ENCODE measurements at regions not wholly inside any gene's neighbourhood (a gene's known extent, or its start where the extent isn't known, plus 50 kb on each side); places are given as distances from the start of the nearest gene placed in this dataset.
"Not testable (repeated sequence)": the region's sequence is repeated elsewhere in the genome, so short reads cannot be mapped to it uniquely, and the experiment has no call there.

GRCh38 chr6:140758169-140758877 is 1374.4 kb upstream of the GJE1 start:
- DNase-seq (ENCODE audit: low spot score), result no peak

- DNase-seq (ENCODE audit: low spot score), result no peak
Observed at GRCh38 chr6:140752234-140752633, 1377.8 kb upstream of the CITED2 start.

DNA sequence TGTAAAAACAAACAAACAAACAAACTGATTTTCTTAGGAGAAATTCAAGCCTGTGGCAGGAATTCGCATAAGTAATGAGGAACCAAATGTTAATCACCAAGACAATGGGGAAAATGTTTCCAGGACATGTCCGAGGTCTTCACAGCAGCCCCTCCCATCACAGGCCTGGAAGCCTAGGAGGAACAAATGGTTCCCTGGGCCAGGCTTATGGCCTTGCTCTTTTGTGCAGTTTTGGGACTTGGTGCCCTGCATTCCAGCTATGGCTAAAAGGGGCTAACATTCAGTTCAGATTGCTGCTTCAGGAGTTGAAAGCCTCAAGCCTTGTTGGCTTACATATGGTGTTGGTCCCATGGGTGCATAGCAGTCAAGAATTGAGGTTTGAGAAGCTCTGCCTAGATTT is 1372.7 kb upstream of the CITED2 start:
- DNase-seq (ENCODE audit: low spot score), result no peak

DNA sequence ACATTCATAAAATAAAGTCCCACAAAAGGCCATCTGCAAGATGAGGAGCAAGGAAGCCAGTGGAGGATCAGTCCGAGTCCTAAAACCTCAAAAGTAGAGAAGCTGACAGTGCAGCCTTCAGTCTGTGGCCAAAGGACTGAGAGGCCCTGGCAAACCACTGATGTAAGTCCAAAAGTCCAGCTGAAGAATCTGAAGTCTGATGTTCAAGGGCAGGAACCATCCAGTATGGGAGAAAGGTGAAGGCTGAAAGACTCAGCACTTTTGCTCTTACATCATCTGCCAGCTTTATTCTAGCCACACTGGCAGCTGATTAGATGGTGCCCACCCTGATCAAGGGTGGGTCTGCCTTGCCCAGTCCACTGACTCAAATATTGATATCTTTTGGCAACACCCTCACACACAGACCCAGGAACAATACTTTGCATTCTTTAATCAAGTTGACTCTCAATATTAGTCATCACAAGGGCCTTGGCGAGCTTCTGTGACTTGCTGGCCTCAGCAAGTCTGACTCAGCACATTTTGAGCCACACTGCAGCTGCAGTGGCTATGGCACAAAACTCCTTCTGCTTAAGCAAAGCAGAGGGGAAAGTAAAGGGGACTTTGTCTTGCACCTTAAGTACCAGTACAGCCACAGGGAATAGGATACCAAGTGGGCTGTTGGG is 1370.3 kb upstream of the CITED2 start:
- DNase-seq (ENCODE audit: low spot score), result no peak

DNA sequence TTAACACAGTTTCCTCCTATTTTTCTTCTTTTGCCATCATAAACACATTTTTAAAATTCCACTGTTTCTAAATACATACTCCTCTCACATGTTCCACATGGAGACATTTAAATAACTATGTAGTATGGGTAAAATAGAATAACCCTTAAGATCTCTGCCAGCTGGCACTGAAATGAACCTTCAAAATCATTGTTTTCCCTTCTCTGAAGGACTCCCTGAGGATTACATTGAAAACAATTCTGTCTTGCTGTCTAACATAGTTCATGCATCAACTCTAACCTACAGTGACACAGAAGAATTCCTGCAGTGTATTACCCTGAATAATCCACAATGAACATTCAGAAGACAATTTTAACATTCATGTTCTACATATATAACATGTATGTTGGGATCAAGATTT is 1361.8 kb upstream of the CITED2 start:
- no peak for DNase-seq (ENCODE audit: low spot score)

GRCh38 chr6:140732991-140733390 is 1358.5 kb upstream of the CITED2 start:
- no peak for DNase-seq (ENCODE audit: low spot score)

- no peak for DNase-seq (ENCODE audit: low spot score)
Observed at GRCh38 chr6:140732155-140732554, 1357.7 kb upstream of the CITED2 start.

- no peak for DNase-seq (ENCODE audit: low spot score)
Observed at GRCh38 chr6:140731741-140732140, 1357.3 kb upstream of the CITED2 start.

- no peak for DNase-seq (ENCODE audit: low spot score)
Observed at GRCh38 chr6:140729521-140729920, 1355.1 kb upstream of the CITED2 start.

- DNase-seq (ENCODE audit: low spot score), result no peak
Observed at GRCh38 chr6:140718021-140718420, 1343.6 kb upstream of the CITED2 start.

GRCh38 chr6:140713495-140713894 is 1339.0 kb upstream of the CITED2 start:
- DNase-seq (ENCODE audit: low spot score), result peak; percentile 8

DNA sequence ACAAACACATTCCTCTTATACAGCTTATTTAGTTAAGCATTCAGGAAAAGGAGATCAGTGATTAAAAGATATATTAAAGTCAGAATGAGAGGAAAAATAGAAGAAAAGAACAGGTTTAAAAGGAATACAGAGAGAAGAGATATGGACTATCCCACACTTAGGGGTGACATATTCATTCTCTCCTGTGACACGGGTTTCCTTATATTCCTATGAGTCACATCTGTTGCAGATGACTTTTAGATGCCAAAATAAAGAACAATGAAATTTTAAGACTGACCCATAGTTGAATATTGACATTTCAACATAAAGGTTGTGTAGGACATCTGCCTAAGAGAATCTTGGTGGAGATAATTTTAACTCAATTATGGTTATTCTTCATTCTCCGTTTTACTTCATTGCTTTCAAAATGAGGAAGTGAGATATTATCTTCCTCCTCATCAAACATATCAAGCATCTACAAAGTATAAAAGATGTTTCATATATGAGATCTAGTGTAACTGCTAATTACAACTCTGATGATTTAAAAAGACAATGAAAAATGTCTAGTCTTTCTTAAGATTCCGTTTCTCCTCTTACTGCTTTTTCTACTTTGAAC is 1336.7 kb upstream of the CITED2 start:
- no peak for DNase-seq (ENCODE audit: low spot score)

GRCh38 chr6:140708441-140708840 is 1334.0 kb upstream of the CITED2 start:
- DNase-seq (ENCODE audit: low spot score), result no peak

- DNase-seq (ENCODE audit: low spot score), result not testable (repeated sequence)
Observed at GRCh38 chr6:140704008-140704407, 1329.6 kb upstream of the CITED2 start.

GRCh38 chr6:140697585-140697984 is 1323.1 kb upstream of the CITED2 start:
- no peak for DNase-seq (ENCODE audit: low spot score)

- DNase-seq (ENCODE audit: low spot score), result no peak
Observed at GRCh38 chr6:140684776-140685550, 1310.5 kb upstream of the CITED2 start.

DNA sequence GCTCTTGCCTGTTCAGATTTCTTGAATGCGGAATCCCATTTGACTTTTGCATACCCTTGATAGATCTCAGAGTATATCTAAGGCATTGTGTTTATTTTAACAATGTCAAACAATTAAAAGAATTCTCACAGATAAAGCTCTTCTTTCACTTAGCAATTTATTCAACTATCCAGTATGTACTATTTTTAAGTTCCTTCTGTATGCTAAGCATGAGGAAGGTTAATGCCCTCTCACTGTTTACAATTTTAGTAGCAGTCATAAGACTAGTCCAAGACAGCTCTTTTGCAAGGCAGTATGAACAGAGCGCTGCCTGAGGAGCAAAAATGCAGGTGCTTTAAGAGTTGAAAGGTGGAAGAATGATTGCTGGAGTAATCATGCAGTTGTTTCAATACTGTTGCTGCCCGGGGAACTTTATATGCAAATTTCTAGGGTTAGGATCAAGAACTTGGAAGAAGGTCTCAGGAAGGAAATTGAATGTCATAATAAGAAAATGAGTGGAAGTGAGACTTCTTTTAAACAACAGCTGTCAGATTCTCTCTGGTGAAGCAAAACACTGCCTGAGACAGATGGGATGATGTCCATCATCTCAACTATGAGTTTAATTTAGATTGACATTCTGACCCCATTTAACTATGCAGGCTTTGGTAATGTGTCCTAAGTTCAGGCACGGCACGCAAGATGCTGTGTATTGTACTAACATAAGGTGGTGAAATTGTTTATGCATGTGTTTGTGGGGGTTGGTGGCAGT is 1303.5 kb upstream of the CITED2 start:
- no peak for DNase-seq (ENCODE audit: low spot score)

DNA sequence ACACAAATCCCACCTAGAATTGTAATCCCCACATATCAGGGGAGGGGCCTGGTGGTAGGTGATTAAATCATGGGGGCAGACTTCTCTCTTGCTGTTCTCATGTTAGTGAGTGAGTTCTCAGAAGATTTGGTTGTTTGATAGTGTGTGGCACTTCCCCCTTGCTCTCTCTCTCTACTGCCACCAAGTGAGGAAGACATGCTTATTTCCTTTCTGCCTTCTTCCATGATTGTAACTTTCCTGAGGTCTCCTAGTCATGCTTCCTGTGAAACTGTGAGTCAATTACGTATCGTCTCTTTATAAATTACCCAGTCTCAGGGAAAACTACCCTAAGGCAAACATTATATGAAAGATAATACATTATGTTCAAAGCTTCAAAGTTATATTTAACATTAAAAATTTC is 1297.5 kb upstream of the CITED2 start:
- no peak for DNase-seq (ENCODE audit: low spot score)

DNA sequence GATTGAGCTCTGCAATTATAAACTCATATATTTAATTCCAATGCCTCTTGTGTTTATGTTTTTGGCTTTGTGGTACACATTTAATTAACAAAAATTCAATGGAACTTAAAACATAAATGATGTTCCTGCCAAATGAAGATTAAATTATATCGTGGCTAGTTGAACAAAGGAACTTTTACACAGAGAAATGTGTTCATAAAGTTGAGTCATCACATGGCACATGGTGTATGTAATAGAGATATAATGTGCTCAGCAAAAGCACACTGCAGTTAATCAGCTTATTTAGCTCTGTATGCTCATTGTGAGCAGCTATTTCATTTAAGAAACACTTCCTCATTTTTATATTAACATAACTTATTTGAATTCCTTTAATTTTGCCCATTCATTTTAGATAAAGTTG is 1295.6 kb upstream of the CITED2 start:
- no peak for DNase-seq (ENCODE audit: low spot score)

DNA sequence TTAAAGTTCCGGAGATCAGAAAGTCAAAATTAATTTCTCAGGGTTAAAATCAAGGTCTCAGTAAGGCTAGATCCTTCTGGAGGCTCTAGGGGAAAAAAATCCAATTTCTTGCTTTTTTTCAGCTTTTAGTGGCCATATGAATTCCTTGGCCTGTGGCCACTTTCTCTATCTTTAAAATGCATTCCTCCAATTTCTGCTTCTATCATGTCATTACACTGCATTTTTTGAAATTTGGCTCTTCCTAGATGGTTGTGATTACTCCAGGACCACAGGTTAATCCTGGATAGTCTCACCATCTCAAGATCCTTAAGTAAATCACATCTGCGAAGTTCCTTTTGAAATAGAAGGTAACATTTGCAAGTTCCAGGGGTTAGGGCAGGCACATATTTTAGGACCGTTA is 1294.9 kb upstream of the CITED2 start:
- no peak for DNase-seq (ENCODE audit: low spot score)

- DNase-seq (ENCODE audit: low spot score), result no peak
Observed at GRCh38 chr6:140663772-140664171, 1289.3 kb upstream of the CITED2 start.

- DNase-seq (ENCODE audit: low spot score), result no peak
Observed at GRCh38 chr6:140663094-140663493, 1288.6 kb upstream of the CITED2 start.

All from hematopoietic multipotent progenitor cell treated with erythropoietin and hydrocortisone succinate and interleukin-3 and kit ligand, for 17 days (in vitro differentiated cells).